Right lobe of liver (tissue), 4 donors: ENCODE measurements at regions not wholly inside any gene's neighbourhood (a gene's known extent, or its start where the extent isn't known, plus 50 kb on each side); places are given as distances from the start of the nearest gene placed in this dataset.

Source experiments
- POLR2A ChIP-seq: fragments of 450-650 bp; IDR thresholded peaks from one replicate; pipeline ENCODE4 v1.6.1; 2017; ENCODE audit warnings: antibody characterized with exemption, mild to moderate bottlenecking
- TF ChIP-seq, protein P1 (sequence below), 4 donors: fragments of 200-600 bp in 3 of 4; fragments of 450-650 bp in 1 of 4; IDR thresholded peaks; one replicate each; pipeline versions ENCODE4 v1.5.1 to v1.8.0; 2016 to 2022; ENCODE audit warnings: antibody characterized with exemption in 4 of 4, mild to moderate bottlenecking in 2 of 4
- donor health status: DM: no; HTN: no; CAD: no.
- donor health status: DM: no; HTN: no; CAD: no.
- donor health status: DM: no; HTN: yes; CAD: no.

- TF ChIP-seq, protein P1, sequence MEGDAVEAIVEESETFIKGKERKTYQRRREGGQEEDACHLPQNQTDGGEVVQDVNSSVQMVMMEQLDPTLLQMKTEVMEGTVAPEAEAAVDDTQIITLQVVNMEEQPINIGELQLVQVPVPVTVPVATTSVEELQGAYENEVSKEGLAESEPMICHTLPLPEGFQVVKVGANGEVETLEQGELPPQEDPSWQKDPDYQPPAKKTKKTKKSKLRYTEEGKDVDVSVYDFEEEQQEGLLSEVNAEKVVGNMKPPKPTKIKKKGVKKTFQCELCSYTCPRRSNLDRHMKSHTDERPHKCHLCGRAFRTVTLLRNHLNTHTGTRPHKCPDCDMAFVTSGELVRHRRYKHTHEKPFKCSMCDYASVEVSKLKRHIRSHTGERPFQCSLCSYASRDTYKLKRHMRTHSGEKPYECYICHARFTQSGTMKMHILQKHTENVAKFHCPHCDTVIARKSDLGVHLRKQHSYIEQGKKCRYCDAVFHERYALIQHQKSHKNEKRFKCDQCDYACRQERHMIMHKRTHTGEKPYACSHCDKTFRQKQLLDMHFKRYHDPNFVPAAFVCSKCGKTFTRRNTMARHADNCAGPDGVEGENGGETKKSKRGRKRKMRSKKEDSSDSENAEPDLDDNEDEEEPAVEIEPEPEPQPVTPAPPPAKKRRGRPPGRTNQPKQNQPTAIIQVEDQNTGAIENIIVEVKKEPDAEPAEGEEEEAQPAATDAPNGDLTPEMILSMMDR (IDR thresholded peaks at IDR 0.05): no peak
- no peak for TF ChIP-seq POLR2A
Observed at GRCh38 chr11:79514290-79514689, 73.5 kb upstream of the TENM4 start.
